ENCODE measurements at regions not wholly inside any gene's neighbourhood (a gene's known extent, or its start where the extent isn't known, plus 50 kb on each side); places are given as distances from the start of the nearest gene placed in this dataset.

DNA sequence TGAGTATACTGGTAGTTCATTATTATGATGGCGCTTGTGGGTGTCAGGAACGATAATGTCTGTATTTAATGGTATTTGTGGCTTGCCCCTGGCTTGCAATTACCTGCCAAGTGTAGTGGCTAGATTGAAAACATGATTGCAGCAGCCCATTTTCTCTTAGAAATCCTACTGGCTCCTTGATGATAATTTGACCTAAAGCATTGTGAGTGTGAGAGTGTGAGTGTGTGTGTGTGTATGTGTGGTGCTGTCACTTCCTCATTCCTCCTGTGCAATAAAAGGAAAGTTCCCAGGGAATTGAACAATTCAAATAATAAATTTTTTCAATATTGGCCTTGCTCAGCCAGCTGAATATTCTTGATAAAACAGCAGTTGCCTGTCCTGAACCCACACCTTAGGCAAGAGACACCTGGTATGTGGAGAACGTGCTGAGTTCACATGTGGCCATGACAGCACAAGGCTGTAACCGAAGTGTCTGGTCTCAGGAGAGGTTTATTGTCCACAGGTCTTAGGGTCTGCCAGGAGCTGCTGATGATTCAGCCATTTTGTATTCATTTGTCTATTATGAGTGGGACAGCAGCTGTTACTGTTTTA, 193.3 kb downstream of the CD47 start:
- no peak for ATAC-seq
- Histone ChIP-seq H3K9me3 (no peaks in the 10 kb centered on the region), H3K4me3 (no peak overlapping the region), H3K27me3 (no peaks in the 10 kb centered on the region), H3K4me1 (no peaks in the 10 kb centered on the region), H3K36me3 (no peaks in the 10 kb centered on the region), H3K27ac (no peak overlapping the region)
- in situ Hi-C loops (cut with MboI; ENCODE audit: low sequenced_read_pairs in 4 of 4) (no loop called here), intact Hi-C loops (cut with DNase I; ENCODE audit: low total_unique reads) (no loop called here)
- TF ChIP-seq CTCF (IDR thresholded peaks at IDR 0.05 in 4 of 5, conservative IDR thresholded peaks at IDR 0.05 in 1 of 5) (no peak), POLR2A (IDR thresholded peaks at IDR 0.05) (no peak)
- no peak for DNase-seq

GRCh38 chr3:107894998-107895397, 195.8 kb downstream of the CD47 start:
- Histone ChIP-seq H3K4me3 (no peak overlapping the region), H3K36me3 (no peaks in the 10 kb centered on the region), H3K4me1 (no peaks in the 10 kb centered on the region), H3K27ac (no peak overlapping the region), H3K27me3 (no peaks in the 10 kb centered on the region), H3K9me3 (no peaks in the 10 kb centered on the region)
- intact Hi-C loops (cut with DNase I; ENCODE audit: low total_unique reads), result no loop called here
- no peak for DNase-seq
- ATAC-seq, result no peak
- TF ChIP-seq CTCF (IDR thresholded peaks at IDR 0.05 in 4 of 5, conservative IDR thresholded peaks at IDR 0.05 in 1 of 5) (no peak), POLR2A (IDR thresholded peaks at IDR 0.05) (no peak)
- in situ Hi-C loops (cut with MboI; ENCODE audit: low sequenced_read_pairs in 4 of 4), result no loop called here

- intact Hi-C loops (cut with DNase I; ENCODE audit: low total_unique reads) (no loop called here), in situ Hi-C loops (cut with MboI; ENCODE audit: low sequenced_read_pairs in 4 of 4) (no loop called here)
- Histone ChIP-seq H3K4me3 (no peak overlapping the region), H3K27ac (no peak overlapping the region), H3K27me3 (no peaks in the 10 kb centered on the region), H3K36me3 (no peaks in the 10 kb centered on the region), H3K9me3 (no peaks in the 10 kb centered on the region), H3K4me1 (no peaks in the 10 kb centered on the region)
- ATAC-seq (no peak), DNase-seq (no peak)
- TF ChIP-seq CTCF (IDR thresholded peaks at IDR 0.05 in 4 of 5, conservative IDR thresholded peaks at IDR 0.05 in 1 of 5) (no peak), POLR2A (IDR thresholded peaks at IDR 0.05) (no peak)
Measured at GRCh38 chr3:107892955-107893624, 197.7 kb downstream of the CD47 start.

- no peaks in the 10 kb centered on the region for H3K4me1 ChIP-seq
- H3K36me3 ChIP-seq, result no peaks in the 10 kb centered on the region
- DNase-seq, result no peak
- in situ Hi-C loops (cut with MboI; ENCODE audit: low sequenced_read_pairs in 4 of 4) (no loop called here), intact Hi-C loops (cut with DNase I; ENCODE audit: low total_unique reads) (no loop called here)
- H3K4me3 ChIP-seq, result no peak overlapping the region
- TF ChIP-seq CTCF (IDR thresholded peaks at IDR 0.05 in 4 of 5, conservative IDR thresholded peaks at IDR 0.05 in 1 of 5), result no peak
- TF ChIP-seq POLR2A (IDR thresholded peaks at IDR 0.05), result no peak
- ATAC-seq, result peak; percentile 18 to 52
- no peak overlapping the region for H3K27ac ChIP-seq
- no peaks in the 10 kb centered on the region for H3K27me3 ChIP-seq
- H3K9me3 ChIP-seq, result no peaks in the 10 kb centered on the region
Measured at GRCh38 chr3:107884719-107885460, 205.9 kb downstream of the CD47 start.

All from gastrocnemius medialis (tissue), 4 donors.